ENCODE measurements at regions not wholly inside any gene's neighbourhood (a gene's known extent, or its start where the extent isn't known, plus 50 kb on each side); places are given as distances from the start of the nearest gene placed in this dataset.

DNA sequence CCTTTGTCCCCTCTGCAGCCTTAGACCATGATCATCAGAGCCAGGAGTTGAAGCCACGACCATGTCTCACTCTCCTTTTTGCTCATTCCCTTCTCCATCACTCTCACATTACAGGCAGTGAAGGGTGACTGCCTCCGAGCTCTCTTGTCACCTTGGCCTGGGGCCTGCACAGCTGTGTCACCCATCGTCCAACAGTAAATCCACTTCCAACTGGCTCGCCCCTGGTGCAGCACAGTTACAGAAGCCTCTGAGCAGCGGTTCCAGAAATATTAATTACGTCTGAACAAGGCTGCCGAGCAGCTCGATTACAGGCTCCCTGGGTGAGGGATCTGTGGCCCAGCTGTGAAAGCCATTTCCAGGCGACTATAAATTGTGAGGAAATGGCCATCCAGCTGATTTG is 528.2 kb downstream of the NR2F2 start:
- Histone ChIP-seq H3K9me3 (no peaks in the 10 kb centered on the region), H3K36me3 (no peaks in the 10 kb centered on the region), H3K4me3 (no peak overlapping the region), H3K27ac (no peak overlapping the region), H3K4me1 (replicated peaks) (no peaks in the 10 kb centered on the region), H3K27me3 (replicated peaks; ENCODE audit: insufficient read depth) (no peaks in the 10 kb centered on the region)
- intact Hi-C loops (cut with DNase I) = no loop called here
- WGBS = 84% methylated on average over 9 of the region's 9 CpGs
- TF ChIP-seq, protein P1, sequence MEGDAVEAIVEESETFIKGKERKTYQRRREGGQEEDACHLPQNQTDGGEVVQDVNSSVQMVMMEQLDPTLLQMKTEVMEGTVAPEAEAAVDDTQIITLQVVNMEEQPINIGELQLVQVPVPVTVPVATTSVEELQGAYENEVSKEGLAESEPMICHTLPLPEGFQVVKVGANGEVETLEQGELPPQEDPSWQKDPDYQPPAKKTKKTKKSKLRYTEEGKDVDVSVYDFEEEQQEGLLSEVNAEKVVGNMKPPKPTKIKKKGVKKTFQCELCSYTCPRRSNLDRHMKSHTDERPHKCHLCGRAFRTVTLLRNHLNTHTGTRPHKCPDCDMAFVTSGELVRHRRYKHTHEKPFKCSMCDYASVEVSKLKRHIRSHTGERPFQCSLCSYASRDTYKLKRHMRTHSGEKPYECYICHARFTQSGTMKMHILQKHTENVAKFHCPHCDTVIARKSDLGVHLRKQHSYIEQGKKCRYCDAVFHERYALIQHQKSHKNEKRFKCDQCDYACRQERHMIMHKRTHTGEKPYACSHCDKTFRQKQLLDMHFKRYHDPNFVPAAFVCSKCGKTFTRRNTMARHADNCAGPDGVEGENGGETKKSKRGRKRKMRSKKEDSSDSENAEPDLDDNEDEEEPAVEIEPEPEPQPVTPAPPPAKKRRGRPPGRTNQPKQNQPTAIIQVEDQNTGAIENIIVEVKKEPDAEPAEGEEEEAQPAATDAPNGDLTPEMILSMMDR (IDR thresholded peaks at IDR 0.05) = no peak
- TF ChIP-seq POLR2A (IDR thresholded peaks at IDR 0.05) (no peak), POLR2AphosphoS5 (IDR thresholded peaks at IDR 0.05) (no peak)
- no peak for DNase-seq (ENCODE audit: low spot score)

DNA sequence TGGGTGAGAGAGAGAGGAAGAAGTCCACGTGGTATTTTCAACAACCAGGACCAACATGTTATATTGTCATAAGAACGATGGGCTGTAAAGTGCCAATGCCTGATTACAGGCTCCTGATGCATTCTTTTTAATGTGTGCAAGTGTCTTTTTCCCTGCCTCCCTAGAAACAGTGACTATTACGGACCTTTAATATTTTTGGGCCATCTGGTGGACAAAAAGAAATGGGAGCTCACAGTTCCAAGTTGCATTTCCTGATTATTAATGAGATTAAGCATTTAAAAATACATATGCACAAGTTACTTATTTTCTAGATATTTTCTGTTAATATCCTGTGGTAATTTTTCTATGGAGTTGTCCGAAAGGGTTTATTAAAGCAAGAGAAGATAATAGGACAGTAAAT is 530.2 kb downstream of the NR2F2 start:
- no peaks in the 10 kb centered on the region for H3K9me3 ChIP-seq
- H3K4me3 ChIP-seq = no peak overlapping the region
- H3K27ac ChIP-seq = no peak overlapping the region
- no peaks in the 10 kb centered on the region for H3K36me3 ChIP-seq
- no peak for DNase-seq (ENCODE audit: low spot score)
- H3K4me1 ChIP-seq (replicated peaks) = no peaks in the 10 kb centered on the region
- intact Hi-C loops (cut with DNase I) = no loop called here
- WGBS = 43% methylated on average over 4 of the region's 4 CpGs
- H3K27me3 ChIP-seq (replicated peaks; ENCODE audit: insufficient read depth) = no peaks in the 10 kb centered on the region
- TF ChIP-seq POLR2A (IDR thresholded peaks at IDR 0.05) (no peak), POLR2AphosphoS5 (IDR thresholded peaks at IDR 0.05) (no peak)
- TF ChIP-seq, protein P1 (IDR thresholded peaks at IDR 0.05) = no peak

DNA sequence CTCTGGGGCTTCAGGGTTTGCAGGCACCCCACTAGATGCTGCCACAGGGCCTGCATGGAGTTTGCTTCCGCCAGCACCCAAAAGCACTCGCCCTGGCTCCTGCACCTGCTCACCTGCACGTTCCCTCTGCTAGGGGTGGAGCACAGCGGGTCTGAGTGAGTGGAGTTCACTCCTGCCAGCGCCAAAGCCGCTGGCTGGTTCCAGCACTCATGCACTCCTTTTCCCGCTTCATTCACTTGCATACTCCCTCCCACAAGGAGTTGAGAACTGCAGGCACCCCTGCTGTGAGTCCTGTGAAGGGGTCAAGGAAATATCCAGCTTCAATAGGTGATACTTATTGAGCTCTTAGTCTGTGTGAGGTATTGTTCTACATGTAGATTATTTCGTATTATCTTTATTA is 537.5 kb downstream of the NR2F2 start:
- H3K4me1 ChIP-seq (replicated peaks) = no peaks in the 10 kb centered on the region
- WGBS = 80% methylated on average over 8 of the region's 8 CpGs

DNA sequence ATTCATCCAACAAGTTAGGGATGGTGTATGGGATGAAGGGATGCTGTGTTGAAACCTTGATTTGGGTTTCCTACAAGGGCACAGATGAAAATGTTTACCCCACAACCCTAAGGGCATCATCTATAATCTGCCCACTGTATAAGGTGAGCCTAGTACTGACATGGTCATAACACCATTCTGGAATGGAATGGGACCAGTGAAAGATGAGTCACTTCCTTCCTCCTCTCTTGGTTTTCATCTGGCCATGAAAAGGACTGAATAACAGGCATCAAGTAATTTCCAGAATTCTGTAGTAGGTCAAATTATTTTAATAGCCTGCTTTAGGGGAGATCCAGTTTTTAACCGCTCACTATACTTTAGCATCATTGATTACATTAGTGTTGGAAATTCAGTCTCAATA is 538.6 kb downstream of the NR2F2 start:
- TF ChIP-seq, protein P1 (IDR thresholded peaks at IDR 0.05) = no peak
- TF ChIP-seq POLR2A (IDR thresholded peaks at IDR 0.05) = no peak
- TF ChIP-seq POLR2AphosphoS5 (IDR thresholded peaks at IDR 0.05) = no peak
- Histone ChIP-seq H3K27ac (no peak overlapping the region), H3K9me3 (no peaks in the 10 kb centered on the region), H3K4me1 (replicated peaks) (no peaks in the 10 kb centered on the region), H3K36me3 (no peaks in the 10 kb centered on the region), H3K27me3 (replicated peaks; ENCODE audit: insufficient read depth) (no peaks in the 10 kb centered on the region), H3K4me3 (no peak overlapping the region)
- intact Hi-C loops (cut with DNase I) = no loop called here
- DNase-seq (ENCODE audit: low spot score) = no peak
- WGBS = 100% methylated on average over 1 of the region's 1 CpG

More for the DNA sequence above, 537.5 kb downstream of the NR2F2 start:
- Histone ChIP-seq H3K36me3 (no peaks in the 10 kb centered on the region), H3K27ac (no peak overlapping the region), H3K9me3 (no peaks in the 10 kb centered on the region), H3K27me3 (replicated peaks; ENCODE audit: insufficient read depth) (no peaks in the 10 kb centered on the region), H3K4me3 (no peak overlapping the region)
- intact Hi-C loops (cut with DNase I) = no loop called here
- no peak for DNase-seq (ENCODE audit: low spot score)
- no peak for TF ChIP-seq POLR2A (IDR thresholded peaks at IDR 0.05)
- TF ChIP-seq, protein P1 (IDR thresholded peaks at IDR 0.05) = no peak
- no peak for TF ChIP-seq POLR2AphosphoS5 (IDR thresholded peaks at IDR 0.05)

DNA sequence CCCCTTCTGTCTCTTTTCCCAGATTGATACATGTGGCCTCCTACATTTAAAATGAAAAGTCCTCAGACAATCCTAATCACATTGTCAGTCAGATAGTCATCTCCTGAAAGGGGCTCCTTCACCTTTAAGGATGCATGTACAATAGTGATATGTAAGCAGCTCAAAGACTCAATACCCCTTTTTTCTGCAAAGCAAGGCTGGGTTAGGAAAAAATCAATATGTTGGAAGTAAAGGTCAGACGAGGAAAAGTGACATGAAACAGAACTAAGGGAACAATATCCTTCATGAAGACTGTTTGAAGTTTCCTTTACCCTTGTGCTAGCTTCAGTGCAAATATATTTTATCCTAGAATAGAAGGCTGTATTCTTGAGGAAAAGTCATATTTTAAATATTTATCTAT is 539.3 kb downstream of the NR2F2 start:
- no peak for DNase-seq (ENCODE audit: low spot score)
- Histone ChIP-seq H3K4me1 (replicated peaks) (no peaks in the 10 kb centered on the region), H3K36me3 (no peaks in the 10 kb centered on the region), H3K27ac (no peak overlapping the region), H3K9me3 (no peaks in the 10 kb centered on the region), H3K4me3 (no peak overlapping the region), H3K27me3 (replicated peaks; ENCODE audit: insufficient read depth) (no peaks in the 10 kb centered on the region)
- 59% methylated on average over 1 of the region's 1 CpG for WGBS
- intact Hi-C loops (cut with DNase I) = no loop called here
- no peak for TF ChIP-seq POLR2A (IDR thresholded peaks at IDR 0.05)
- TF ChIP-seq, protein P1 (IDR thresholded peaks at IDR 0.05) = no peak
- TF ChIP-seq POLR2AphosphoS5 (IDR thresholded peaks at IDR 0.05) = no peak

Data from prostate gland (tissue), 2 donors.